NCI-H1092 treated with DMSO at 0.1 percent for 48 hours (cell line): ENCODE measurements at regions not wholly inside any gene's neighbourhood (a gene's known extent, or its start where the extent isn't known, plus 50 kb on each side); places are given as distances from the start of the nearest gene placed in this dataset.

ENCODE experiments used
- DNase-seq: peaks from one replicate; lab custom pipeline; 2025; lab: John Stamatoyannopoulos, UW

GRCh38 chr11:92659793-92660192 lies 309.7 kb upstream of the MTNR1B start:
- DNase-seq, result no peak

- DNase-seq, result no peak
Measured at GRCh38 chr11:92662601-92663360, 306.7 kb upstream of the MTNR1B start.

DNA sequence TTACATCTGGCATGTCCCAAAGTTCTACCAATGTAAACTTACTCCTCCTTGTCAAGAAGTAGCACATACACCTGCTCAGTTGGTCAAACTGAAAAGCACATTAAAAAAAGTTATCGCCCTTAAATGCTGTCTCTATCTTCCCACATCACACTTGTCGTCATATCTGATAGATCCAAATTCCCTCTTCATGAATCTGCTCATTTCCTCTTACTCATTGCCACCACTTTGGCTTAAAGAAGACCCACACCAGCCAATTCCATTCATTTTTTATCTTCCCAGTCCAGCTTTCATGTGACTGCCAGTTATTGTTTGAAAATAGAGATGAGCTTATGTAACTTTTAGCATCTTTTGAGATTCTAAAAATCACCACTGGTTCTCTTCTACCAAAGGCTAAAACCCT lies 305.9 kb upstream of the MTNR1B start:
- DNase-seq, result no peak

DNA sequence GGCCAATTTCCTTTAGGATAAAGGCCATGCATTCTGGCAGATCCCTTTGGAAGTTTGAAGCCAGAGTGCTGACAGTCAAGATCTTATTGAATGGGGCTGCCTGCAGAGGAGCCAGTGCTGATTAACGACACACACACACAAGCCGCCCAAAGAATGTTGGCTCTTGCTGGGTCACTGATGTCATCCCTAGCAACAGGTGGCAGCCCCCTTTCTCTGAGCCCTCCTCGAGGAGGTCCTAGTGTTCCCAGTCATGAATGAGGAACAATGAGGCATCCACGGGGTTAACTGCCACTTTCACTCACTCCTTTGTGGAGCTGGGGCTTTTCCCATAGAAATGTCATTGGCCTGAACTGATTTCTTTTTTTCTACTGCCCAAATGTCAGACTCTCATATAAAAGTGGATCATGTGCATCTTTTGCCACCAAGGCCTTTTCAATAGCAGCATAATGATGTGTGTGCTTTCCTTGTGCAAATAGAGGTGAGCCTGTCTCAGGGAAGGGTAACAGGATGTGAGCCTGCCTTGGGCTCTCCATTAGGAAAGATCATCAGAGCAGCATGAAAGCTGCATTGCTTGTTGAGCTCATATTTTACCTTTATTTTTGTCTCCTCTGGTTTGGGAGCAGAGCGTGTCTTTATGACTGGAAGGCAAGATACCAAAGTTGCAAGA lies 301.8 kb upstream of the MTNR1B start:
- peak; percentile 76 for DNase-seq

DNA sequence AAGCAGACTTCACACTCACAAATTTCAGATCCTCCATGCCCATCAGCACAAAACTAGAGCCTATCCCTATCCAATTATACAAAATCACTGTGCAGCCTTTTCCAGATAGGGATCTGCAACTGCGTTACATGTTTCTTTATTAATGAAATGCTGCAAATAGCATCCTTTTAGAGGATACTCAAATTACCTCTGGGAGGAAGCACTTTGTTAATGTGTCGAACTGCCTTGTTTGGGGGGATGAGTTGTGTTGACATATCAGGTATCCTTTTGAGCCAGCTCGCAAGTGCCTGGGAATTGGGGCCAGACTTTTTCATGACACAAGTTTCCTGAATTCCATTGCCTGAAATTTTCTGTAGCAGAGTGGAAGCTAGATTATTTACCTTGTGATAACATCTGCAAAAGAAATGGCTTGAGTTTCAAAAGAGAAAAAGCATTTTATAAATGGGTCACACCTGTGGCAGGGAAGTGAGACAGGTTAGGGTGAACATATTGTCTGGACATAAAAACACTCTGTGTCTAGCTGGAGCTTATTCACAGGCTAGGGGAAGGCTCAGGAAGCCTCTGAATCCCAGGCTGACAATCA lies 299.1 kb upstream of the MTNR1B start:
- DNase-seq, result no peak

- no peak for DNase-seq
Measured at GRCh38 chr11:92671081-92671480, 298.4 kb upstream of the MTNR1B start.

DNA sequence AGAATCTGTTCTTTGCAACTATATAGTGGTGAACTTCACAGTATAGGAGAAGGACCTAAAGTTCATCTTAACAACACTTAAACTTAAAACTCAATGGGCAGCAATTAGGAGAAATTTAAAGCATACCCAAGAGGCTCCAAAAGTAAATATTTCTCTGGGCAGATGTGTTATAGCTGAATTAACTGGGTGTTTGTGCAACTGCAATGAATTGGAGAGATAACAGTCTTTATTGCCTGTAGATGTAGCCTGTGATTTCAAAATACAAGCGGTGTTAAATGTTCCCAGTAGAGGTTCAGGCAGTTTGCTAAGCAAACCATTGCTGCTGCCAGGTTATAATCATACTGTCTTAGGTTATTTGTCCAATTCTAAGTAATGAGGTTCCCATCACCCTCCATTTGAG lies 294.1 kb upstream of the MTNR1B start:
- peak; percentile 34 for DNase-seq

DNA sequence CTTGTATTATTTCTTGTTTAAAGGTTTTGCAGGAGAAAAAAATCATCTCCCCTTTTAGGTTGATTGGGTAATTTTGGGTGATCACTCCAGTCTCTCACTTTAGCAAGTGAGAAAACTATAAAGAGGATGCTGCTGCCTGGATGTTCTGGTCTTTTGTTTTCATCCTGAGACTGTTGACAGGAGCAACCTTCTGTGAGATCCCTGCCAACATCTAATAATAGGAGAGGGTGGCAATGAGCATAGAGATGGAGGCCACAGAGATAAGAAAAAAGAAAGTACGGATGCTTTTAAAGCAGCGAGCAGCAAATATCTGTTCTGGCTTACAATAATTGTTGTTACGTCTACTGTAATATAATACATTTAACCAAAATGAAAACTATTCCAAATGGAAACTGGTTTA lies 293.6 kb upstream of the MTNR1B start:
- no peak for DNase-seq

- DNase-seq, result no peak
Measured at GRCh38 chr11:92678008-92678611, 291.3 kb upstream of the MTNR1B start.

- no peak for DNase-seq
Measured at GRCh38 chr11:92681586-92681985, 287.9 kb upstream of the MTNR1B start.

GRCh38 chr11:92682136-92682535 lies 287.3 kb upstream of the MTNR1B start:
- DNase-seq, result no peak

DNA sequence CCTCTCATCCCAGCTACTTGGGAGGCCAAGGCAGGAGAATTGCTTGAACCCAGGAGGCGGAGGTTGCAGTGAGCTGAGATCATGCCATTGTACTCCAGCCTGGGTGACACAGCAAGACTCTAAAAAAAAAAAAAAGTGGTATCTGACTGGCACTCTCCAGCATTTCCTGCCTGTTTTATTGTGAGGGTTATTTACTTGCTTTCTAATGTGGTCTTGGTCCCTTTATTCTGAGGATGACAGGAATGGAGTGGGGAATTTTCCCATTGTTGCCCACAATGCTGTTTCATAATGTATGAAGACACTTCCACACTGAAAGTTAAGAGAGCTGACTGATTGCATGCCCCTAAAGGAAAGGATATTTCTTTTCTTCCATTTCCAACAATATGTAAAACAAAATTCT lies 286.5 kb upstream of the MTNR1B start:
- no peak for DNase-seq

GRCh38 chr11:92685049-92685448 lies 284.4 kb upstream of the MTNR1B start:
- DNase-seq, result peak; percentile 17

DNA sequence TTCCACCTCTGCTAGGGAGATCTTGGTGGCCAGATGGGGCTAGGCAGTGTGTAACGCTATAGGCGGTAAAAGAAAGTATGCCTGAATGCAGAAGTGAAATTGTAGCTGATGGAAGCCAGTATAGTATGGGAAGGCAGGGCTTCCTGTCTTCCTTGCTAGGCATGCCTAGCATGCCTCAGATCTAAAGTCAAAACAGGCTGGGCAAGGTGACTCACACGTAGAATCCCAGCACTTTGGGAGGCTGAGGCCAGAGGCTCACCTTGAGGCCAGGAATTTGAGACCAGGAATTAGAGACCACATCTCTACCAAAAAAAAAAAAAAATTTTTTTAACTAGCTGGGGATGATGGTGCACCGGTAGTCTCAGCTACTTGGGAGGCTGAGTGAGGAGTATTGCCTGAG lies 281.7 kb upstream of the MTNR1B start:
- no peak for DNase-seq

DNA sequence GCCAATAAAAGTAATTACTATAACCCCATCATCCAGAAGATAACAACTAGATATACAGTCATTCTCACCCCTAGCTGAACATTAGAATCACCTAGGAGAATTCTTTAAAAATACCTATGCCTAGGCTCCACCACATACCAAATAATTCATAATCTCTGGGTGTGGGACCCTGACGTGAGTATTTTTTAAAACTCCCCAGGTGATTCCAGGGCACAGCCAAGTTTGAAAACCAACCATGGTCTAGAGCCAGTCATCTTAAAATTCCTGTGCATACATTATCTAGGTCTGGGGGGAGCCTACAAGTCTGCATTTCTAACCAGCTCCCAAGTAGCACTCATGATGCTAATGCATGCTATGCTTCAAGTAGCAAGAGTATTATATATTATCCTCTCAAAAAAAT lies 281.0 kb upstream of the MTNR1B start:
- DNase-seq, result no peak

GRCh38 chr11:92692826-92693546 lies 276.5 kb upstream of the MTNR1B start:
- DNase-seq, result no peak

DNA sequence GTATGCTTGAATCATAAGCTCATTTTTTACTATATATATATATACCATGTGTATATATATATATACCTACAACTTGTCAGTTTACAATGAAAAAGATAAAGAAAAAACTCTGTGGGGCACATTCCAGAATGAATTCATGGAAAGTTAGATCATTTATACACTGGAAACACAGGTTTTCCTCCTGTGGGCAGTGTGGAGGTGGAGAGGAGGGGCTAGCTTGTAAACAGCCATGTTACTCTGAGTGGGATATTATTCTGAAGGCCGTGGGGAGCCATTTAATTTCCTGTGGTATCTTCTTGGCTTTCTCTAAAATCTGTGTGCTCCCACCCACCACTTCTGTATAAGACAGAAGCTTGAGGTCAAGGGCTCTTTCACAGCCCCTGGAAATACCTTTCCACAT lies 273.4 kb upstream of the MTNR1B start:
- DNase-seq, result no peak

DNA sequence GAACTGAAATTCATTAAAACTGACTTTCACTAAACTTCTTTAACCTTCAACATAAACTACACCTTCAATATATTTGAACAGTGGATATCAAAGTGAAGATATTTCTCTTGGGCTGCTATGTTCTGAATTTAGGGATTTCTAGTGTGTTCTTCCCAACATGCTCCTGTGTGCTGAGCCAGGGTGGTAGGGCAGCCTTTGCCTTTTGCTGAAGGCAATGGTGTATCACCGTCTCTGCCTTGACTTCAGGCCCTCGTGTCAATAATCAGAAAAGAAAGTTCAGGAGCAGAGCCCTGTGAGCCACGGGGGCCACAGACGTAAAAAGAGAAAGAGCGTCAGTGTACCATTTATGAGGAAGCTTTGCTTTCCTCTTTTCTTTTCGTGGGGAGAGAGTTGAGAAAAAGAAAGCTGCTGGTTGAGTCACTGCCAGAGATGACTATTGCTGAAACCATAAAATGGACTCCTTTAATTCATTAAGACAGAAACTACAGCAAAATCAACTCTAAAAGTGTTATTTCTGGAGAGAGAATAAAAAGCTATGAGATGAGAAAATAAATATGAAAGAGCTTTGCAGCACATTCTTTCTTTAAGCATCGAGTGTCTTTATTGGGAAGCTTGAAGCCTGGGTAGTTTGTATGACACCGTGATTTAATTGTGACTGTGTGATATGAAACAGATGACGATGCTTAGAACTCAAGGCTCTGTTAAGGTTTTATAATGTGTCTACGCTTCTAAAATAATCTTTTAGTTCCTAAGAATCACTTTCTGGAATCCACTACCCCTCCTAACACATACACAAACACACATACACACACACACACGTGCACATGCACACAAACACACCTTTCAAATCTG lies 271.8 kb upstream of the MTNR1B start:
- no peak for DNase-seq

GRCh38 chr11:92698742-92699141 lies 270.7 kb upstream of the MTNR1B start:
- no peak for DNase-seq

- no peak for DNase-seq
Measured at GRCh38 chr11:92702037-92702804, 267.2 kb upstream of the MTNR1B start.
